Upper lobe of left lung (tissue), 6 donors: ENCODE measurements at regions not wholly inside any gene's neighbourhood (a gene's known extent, or its start where the extent isn't known, plus 50 kb on each side); places are given as distances from the start of the nearest gene placed in this dataset.

Experiments
- ATAC-seq, 2 donors: fragments of 200-7000 bp; cut with Tn5 transposase; one replicate each; pipeline ENCODE4 v1.9.1; 2022; ENCODE audit warnings: mild to moderate bottlenecking in 2 of 2, moderate library complexity in 2 of 2; ENCODE audit not compliant: low FRiP score in 2 of 2
- DNase-seq, 2 donors: peaks; one replicate each; pipeline ENCODE4 v3.0.0-alpha.2; 2019 to 2020
- H3K27ac ChIP-seq, 4 donors: fragments of 200-600 bp; sonication (generic); one replicate each; pipeline ENCODE4 v1.5.1; 2016 to 2019
- H3K27me3 ChIP-seq, 4 donors: fragments of 200-600 bp; sonication (generic); one replicate each; pipeline ENCODE4 v1.5.1; 2017 to 2019
- H3K36me3 ChIP-seq, 4 donors: fragments of 200-600 bp; sonication (generic); one replicate each; pipeline ENCODE4 v1.5.1; 2016 to 2019
- H3K4me1 ChIP-seq, 4 donors: fragments of 200-600 bp; sonication (generic); one replicate each; pipeline ENCODE4 v1.5.1; 2018 to 2019
- H3K4me3 ChIP-seq, 4 donors: fragments of 200-600 bp; sonication (generic); one replicate each; pipeline ENCODE4 v1.5.1; 2017 to 2019; ENCODE audit warnings: mild to moderate bottlenecking in 2 of 4, moderate library complexity in 1 of 4
- H3K9me3 ChIP-seq, 4 donors: fragments of 200-600 bp; sonication (generic); one replicate each; pipeline ENCODE4 v1.5.1; 2018 to 2019
- EP300 ChIP-seq, 4 donors: sonication (generic); formaldehyde crosslinking; IDR thresholded peaks; one replicate each; pipeline ENCODE4 v1.5.1; 2017; ENCODE audit warnings: antibody characterized with exemption in 4 of 4, control low read depth in 2 of 4
- POLR2A ChIP-seq, 4 donors: fragments of 450-650 bp; IDR thresholded peaks; one replicate each; pipeline ENCODE4 v1.5.1; 2016 to 2017; ENCODE audit warnings: antibody characterized with exemption in 4 of 4, mild to moderate bottlenecking in 2 of 4
- POLR2AphosphoS5 ChIP-seq, 2 donors: sonication (generic); formaldehyde crosslinking; IDR thresholded peaks; one replicate each; pipeline ENCODE4 v1.5.1; 2017; ENCODE audit warnings: antibody characterized with exemption in 2 of 2
- WGBS, 2 donors: methylation state at CpG; one replicate each; pipeline ENCODE4 v1.1.5; 2017 to 2018; 5-methylcytosine and 5-hydroxymethylcytosine counted together
- TF ChIP-seq, protein P1 (sequence below), 6 experiments: fragments of 450-650 bp in 4 of 6; fragments of 200-600 bp in 2 of 6; sonication (generic) in 2 of 6; IDR thresholded peaks; one replicate each; pipeline ENCODE4 v1.5.1; 2016 to 2019; ENCODE audit warnings: antibody characterized with exemption in 6 of 6
- donor health status: DM: no; HTN: no; CAD: no; lungs with moderate emphysema.
- donor health status: DM: no; HTN: yes; CAD: no; lungs with severe emphysema.

GRCh38 chr4:164108971-164109370, 614.5 kb downstream of the TMA16 start:
- ATAC-seq = no peak
- TF ChIP-seq POLR2A (IDR thresholded peaks at IDR 0.05) (no peak), POLR2AphosphoS5 (IDR thresholded peaks at IDR 0.05) (no peak), EP300 (IDR thresholded peaks at IDR 0.05) (no peak)
- TF ChIP-seq, protein P1, sequence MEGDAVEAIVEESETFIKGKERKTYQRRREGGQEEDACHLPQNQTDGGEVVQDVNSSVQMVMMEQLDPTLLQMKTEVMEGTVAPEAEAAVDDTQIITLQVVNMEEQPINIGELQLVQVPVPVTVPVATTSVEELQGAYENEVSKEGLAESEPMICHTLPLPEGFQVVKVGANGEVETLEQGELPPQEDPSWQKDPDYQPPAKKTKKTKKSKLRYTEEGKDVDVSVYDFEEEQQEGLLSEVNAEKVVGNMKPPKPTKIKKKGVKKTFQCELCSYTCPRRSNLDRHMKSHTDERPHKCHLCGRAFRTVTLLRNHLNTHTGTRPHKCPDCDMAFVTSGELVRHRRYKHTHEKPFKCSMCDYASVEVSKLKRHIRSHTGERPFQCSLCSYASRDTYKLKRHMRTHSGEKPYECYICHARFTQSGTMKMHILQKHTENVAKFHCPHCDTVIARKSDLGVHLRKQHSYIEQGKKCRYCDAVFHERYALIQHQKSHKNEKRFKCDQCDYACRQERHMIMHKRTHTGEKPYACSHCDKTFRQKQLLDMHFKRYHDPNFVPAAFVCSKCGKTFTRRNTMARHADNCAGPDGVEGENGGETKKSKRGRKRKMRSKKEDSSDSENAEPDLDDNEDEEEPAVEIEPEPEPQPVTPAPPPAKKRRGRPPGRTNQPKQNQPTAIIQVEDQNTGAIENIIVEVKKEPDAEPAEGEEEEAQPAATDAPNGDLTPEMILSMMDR (IDR thresholded peaks at IDR 0.05) = no peak
- no peaks in the 10 kb centered on the region for H3K4me1 ChIP-seq
- DNase-seq = no peak
- H3K9me3 ChIP-seq = no peaks in the 10 kb centered on the region
- H3K27ac ChIP-seq = no peak overlapping the region
- no peaks in the 10 kb centered on the region for H3K36me3 ChIP-seq
- 79 to 97% methylated on average over 2 of the region's 2 CpGs for WGBS, 2 donors
- no peaks in the 10 kb centered on the region for H3K27me3 ChIP-seq
- H3K4me3 ChIP-seq = no peak overlapping the region

GRCh38 chr4:164109503-164109902, 615.0 kb downstream of the TMA16 start:
- H3K27ac ChIP-seq = no peak overlapping the region
- no peaks in the 10 kb centered on the region for H3K4me1 ChIP-seq
- no peaks in the 10 kb centered on the region for H3K9me3 ChIP-seq
- 82 to 83% methylated on average over 4 of the region's 4 CpGs for WGBS, 2 donors
- H3K27me3 ChIP-seq = no peaks in the 10 kb centered on the region
- ATAC-seq (no peak), DNase-seq (no peak)
- no peak overlapping the region for H3K4me3 ChIP-seq
- no peak for TF ChIP-seq POLR2A (IDR thresholded peaks at IDR 0.05)
- TF ChIP-seq EP300 (IDR thresholded peaks at IDR 0.05) = no peak
- no peaks in the 10 kb centered on the region for H3K36me3 ChIP-seq

DNA sequence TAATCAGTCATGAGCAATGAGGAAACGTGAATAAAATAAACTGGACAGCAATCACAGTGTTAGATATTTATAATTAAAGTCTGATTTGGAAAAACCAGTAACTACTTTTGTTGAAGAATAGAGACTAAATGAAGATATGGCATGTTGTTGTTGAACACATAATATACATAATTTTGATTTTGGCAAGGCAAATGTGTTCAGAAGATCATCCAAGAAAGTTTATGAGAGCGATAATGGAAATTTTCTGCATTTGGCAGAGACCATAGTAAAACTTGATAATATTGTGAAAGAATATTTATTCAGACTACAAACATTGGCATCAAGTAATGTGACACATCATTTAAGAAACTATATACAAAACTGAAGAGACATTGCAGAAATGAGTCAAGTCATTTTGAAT, 620.7 kb downstream of the TMA16 start:
- Histone ChIP-seq H3K27me3 (no peaks in the 10 kb centered on the region), H3K36me3 (no peaks in the 10 kb centered on the region), H3K27ac (no peak overlapping the region), H3K4me3 (no peak overlapping the region), H3K4me1 (no peaks in the 10 kb centered on the region), H3K9me3 (no peaks in the 10 kb centered on the region)
- DNase-seq (no peak), ATAC-seq (no peak)
- 53 to 57% methylated on average over 2 of the region's 2 CpGs for WGBS, 2 donors
- TF ChIP-seq POLR2A (IDR thresholded peaks at IDR 0.05) (no peak), EP300 (IDR thresholded peaks at IDR 0.05) (no peak)

DNA sequence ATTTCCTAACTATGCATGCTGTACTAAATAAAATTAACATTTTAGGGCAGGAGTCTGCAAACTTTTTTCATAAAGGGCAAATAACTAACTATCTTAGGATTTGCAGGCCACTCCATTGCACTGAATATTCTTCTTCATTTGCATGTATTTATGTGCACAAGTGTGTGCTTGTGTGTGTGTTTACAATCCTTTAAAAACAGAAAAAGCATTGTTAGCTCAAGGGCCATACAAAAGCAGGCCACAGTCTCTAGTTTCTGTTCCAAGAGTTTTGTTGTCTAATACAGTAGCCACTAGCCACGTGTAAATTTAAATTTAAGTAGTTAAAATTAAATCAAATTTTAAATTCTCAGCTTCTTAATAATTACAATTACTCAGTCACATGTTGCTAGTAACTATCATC, 621.8 kb downstream of the TMA16 start:
- TF ChIP-seq, protein P1 (IDR thresholded peaks at IDR 0.05) = no peak
- TF ChIP-seq POLR2A (IDR thresholded peaks at IDR 0.05) = no peak
- TF ChIP-seq POLR2AphosphoS5 (IDR thresholded peaks at IDR 0.05) = no peak
- no peak for TF ChIP-seq EP300 (IDR thresholded peaks at IDR 0.05)
- no peaks in the 10 kb centered on the region for H3K27me3 ChIP-seq
- ATAC-seq (no peak), DNase-seq (no peak)
- no peak overlapping the region for H3K4me3 ChIP-seq
- H3K9me3 ChIP-seq = no peaks in the 10 kb centered on the region
- no peaks in the 10 kb centered on the region for H3K4me1 ChIP-seq
- WGBS, 2 donors = 37 to 58% methylated on average over 1 of the region's 1 CpG
- H3K27ac ChIP-seq = no peak overlapping the region
- H3K36me3 ChIP-seq = no peaks in the 10 kb centered on the region

- no peak overlapping the region for H3K4me3 ChIP-seq
- no peaks in the 10 kb centered on the region for H3K36me3 ChIP-seq
- H3K9me3 ChIP-seq = no peaks in the 10 kb centered on the region
- TF ChIP-seq, protein P1 (IDR thresholded peaks at IDR 0.05) = no peak
- TF ChIP-seq POLR2AphosphoS5 (IDR thresholded peaks at IDR 0.05) = no peak
- no peak for TF ChIP-seq EP300 (IDR thresholded peaks at IDR 0.05)
- TF ChIP-seq POLR2A (IDR thresholded peaks at IDR 0.05) = no peak
- DNase-seq (no peak), ATAC-seq (no peak)
- no peaks in the 10 kb centered on the region for H3K4me1 ChIP-seq
- no peaks in the 10 kb centered on the region for H3K27me3 ChIP-seq
- H3K27ac ChIP-seq = no peak overlapping the region
- WGBS, 2 donors = 77 to 85% methylated on average over 2 of the region's 2 CpGs
Observed at GRCh38 chr4:164134388-164134787, 619.5 kb upstream of the SMIM31 start.

GRCh38 chr4:164136180-164136616, 617.7 kb upstream of the SMIM31 start:
- ATAC-seq (no peak), DNase-seq (no peak)
- WGBS, 2 donors = 67 to 68% methylated on average over 2 of the region's 2 CpGs
- no peaks in the 10 kb centered on the region for H3K4me1 ChIP-seq
- no peaks in the 10 kb centered on the region for H3K36me3 ChIP-seq
- no peaks in the 10 kb centered on the region for H3K27me3 ChIP-seq
- no peak overlapping the region for H3K27ac ChIP-seq
- H3K4me3 ChIP-seq = no peak overlapping the region
- no peaks in the 10 kb centered on the region for H3K9me3 ChIP-seq
- TF ChIP-seq POLR2A (IDR thresholded peaks at IDR 0.05) (no peak), POLR2AphosphoS5 (IDR thresholded peaks at IDR 0.05) (no peak), EP300 (IDR thresholded peaks at IDR 0.05) (no peak)
- TF ChIP-seq, protein P1 (IDR thresholded peaks at IDR 0.05) = no peak
